K562 (cell line): ENCODE measurements at regions not wholly inside any gene's neighbourhood (a gene's known extent, or its start where the extent isn't known, plus 50 kb on each side); places are given as distances from the start of the nearest gene placed in this dataset.

Experiments used
- CBX3 ChIP-seq, 2 experiments: IDR thresholded peaks; 1 replicate in 1 of 2; 2 replicates in 1 of 2; pipeline ENCODE4 v1.6.1; 2012; ENCODE audit warnings: inconsistent platforms in 2 of 2, low read length in 2 of 2, borderline replicate concordance in 1 of 2, control low read depth in 1 of 2
- CC2D1A ChIP-seq: fragments of 450-650 bp; IDR thresholded peaks from 2 replicates; pipeline ENCODE4 v1.6.1; 2017; ENCODE audit warnings: mild to moderate bottlenecking
- DEAF1 ChIP-seq: fragments of 450-650 bp; formaldehyde crosslinking; IDR thresholded peaks from 2 replicates; pipeline ENCODE4 v1.4.0; 2020; ENCODE audit warnings: mild to moderate bottlenecking, moderate library complexity
- DPF2 ChIP-seq: fragments of 450-650 bp; IDR thresholded peaks from 2 replicates; pipeline ENCODE4 v1.6.1; 2016
- E2F1 ChIP-seq: sonication (generic); formaldehyde crosslinking; IDR thresholded peaks from 2 replicates; pipeline ENCODE4 v1.8.1; 2023; ENCODE audit warnings: mild to moderate bottlenecking, missing genetic modification reagents, moderate library complexity
- EP400 ChIP-seq: fragments of 450-650 bp; IDR thresholded peaks from 2 replicates; pipeline ENCODE4 v1.6.1; 2017; ENCODE audit warnings: antibody characterized with exemption, mild to moderate bottlenecking, moderate library complexity
- HNRNPL ChIP-seq: fragments of 200-400 bp; formaldehyde crosslinking; IDR thresholded peaks from 2 replicates; pipeline ENCODE4 v1.6.1; 2017; ENCODE audit warnings: low read depth, mild to moderate bottlenecking, low read length
- JUN ChIP-seq, 2 experiments: sonication (generic) in 1 of 2; formaldehyde crosslinking in 1 of 2; IDR thresholded peaks; 2 replicates each; pipeline versions ENCODE4 v1.6.1 to v1.8.0; 2012 to 2022; ENCODE audit warnings: borderline replicate concordance in 2 of 2, mild to moderate bottlenecking in 2 of 2, improper control_type of control experiment in 1 of 2, low read depth in 1 of 2, low read length in 1 of 2, missing genetic modification reagents in 1 of 2
- KLF6 ChIP-seq: fragments of 250-450 bp; sonication (Bioruptor Pico); IDR thresholded peaks from 2 replicates; pipeline ENCODE4 v1.4.0; 2020; ENCODE audit warnings: mild to moderate bottlenecking, moderate library complexity, borderline replicate concordance
- LCOR ChIP-seq: sonication (generic); formaldehyde crosslinking; IDR thresholded peaks from 2 replicates; pipeline ENCODE4 v1.8.0; 2022; ENCODE audit warnings: mild to moderate bottlenecking, missing genetic modification reagents
- MAZ ChIP-seq, 2 experiments: fragments of 450-650 bp in 1 of 2; sonication (generic) in 1 of 2; formaldehyde crosslinking; IDR thresholded peaks in 1 of 2; conservative IDR thresholded peaks in 1 of 2; 2 replicates each; pipeline versions ENCODE4 v1.4.0 to v1.5.0; 2020; ENCODE audit warnings: mild to moderate bottlenecking in 1 of 2, missing genetic modification reagents in 1 of 2
- NBN ChIP-seq: fragments of 450-650 bp; IDR thresholded peaks from 2 replicates; pipeline ENCODE4 v1.6.1; 2016; ENCODE audit warnings: low read depth, mild to moderate bottlenecking
- NRF1 ChIP-seq, 2 experiments: fragments of 450-650 bp; IDR thresholded peaks in 1 of 2; conservative IDR thresholded peaks in 1 of 2; 2 replicates each; pipeline ENCODE4 v1.6.1; 2014; ENCODE audit warnings: mild to moderate bottlenecking in 2 of 2
- RB1 ChIP-seq: fragments of 450-650 bp; IDR thresholded peaks from 2 replicates; pipeline ENCODE4 v1.6.1; 2017; ENCODE audit warnings: low read depth, mild to moderate bottlenecking
- SMAD4 ChIP-seq: fragments of 250-450 bp; sonication (Bioruptor Pico); conservative IDR thresholded peaks from 2 replicates; pipeline ENCODE4 v1.8.0; 2021; ENCODE audit warnings: inconsistent platforms, mild to moderate bottlenecking, moderate library complexity
- SMC3 ChIP-seq: conservative IDR thresholded peaks from 2 replicates; pipeline ENCODE4 v1.6.1; 2011; ENCODE audit warnings: low read depth, low read length, improper control_type of control experiment; ENCODE audit not compliant: insufficient read depth
- STAG1 ChIP-seq: sonication (generic); formaldehyde crosslinking; IDR thresholded peaks from 2 replicates; pipeline ENCODE4 v1.5.0; 2020; ENCODE audit warnings: missing genetic modification reagents, borderline replicate concordance
- TCF7 ChIP-seq: sonication (generic); IDR thresholded peaks from 2 replicates; pipeline ENCODE4 v1.6.1; 2016; ENCODE audit warnings: antibody characterized with exemption, borderline replicate concordance
- TFAP4 ChIP-seq: sonication (generic); formaldehyde crosslinking; IDR thresholded peaks from 2 replicates; pipeline ENCODE4 v1.8.0; 2022; ENCODE audit warnings: missing genetic modification reagents, mild to moderate bottlenecking, moderate library complexity, borderline replicate concordance
- YY1 ChIP-seq, 3 experiments: IDR thresholded peaks; 2 replicates each; pipeline ENCODE4 v1.6.1; 2011; ENCODE audit warnings: low read length in 2 of 3, mild to moderate bottlenecking in 2 of 3, moderate library complexity in 2 of 3, borderline replicate concordance in 1 of 3, control low read depth in 1 of 3, low read depth in 1 of 3; ENCODE audit not compliant: insufficient read depth in 3 of 3, insufficient replicate concordance in 2 of 3, control insufficient read depth in 1 of 3, insufficient read length in 1 of 3; ENCODE audit errors: extremely low read depth in 1 of 3
- ZBTB1 ChIP-seq: sonication (generic); formaldehyde crosslinking; IDR thresholded peaks from 2 replicates; pipeline ENCODE4 v1.8.1; 2023; ENCODE audit warnings: missing genetic modification reagents, low read depth, mild to moderate bottlenecking, borderline replicate concordance
- ZNF24 ChIP-seq: fragments of 450-650 bp; IDR thresholded peaks from 2 replicates; pipeline ENCODE4 v1.6.1; 2016
- ZNF282 ChIP-seq: sonication (generic); formaldehyde crosslinking; IDR thresholded peaks from 2 replicates; pipeline ENCODE4 v1.8.1; 2023; ENCODE audit warnings: missing genetic modification reagents

GRCh38 chr6:108782179-108783041 is 65.8 kb upstream of the ARMC2 start (continued):
- 0 out of 2 replicates have a peak, but pooled peaks have one; percentile 54 for TF ChIP-seq E2F1
- peak in 1 of 2 experiments; percentile 66; a peak in 1 of 3 replicates for TF ChIP-seq CBX3 (IDR thresholded peaks at IDR 0.05; ENCODE audit: borderline replicate concordance in 1 of 2, low read length in 2 of 2)
- TF ChIP-seq HNRNPL, result no peak
- peak; percentile 87 for TF ChIP-seq DEAF1 (CRISPR knock-in tag)
- TF ChIP-seq MAZ (CRISPR knock-in tag; conservative IDR thresholded peaks at IDR 0.05 in 1 of 2, IDR thresholded peaks at IDR 0.05 in 1 of 2), result peak in 1 of 2 experiments; percentile 27; a peak in 1 of 4 replicates
- TF ChIP-seq ZBTB1, result peak; percentile 32; the same call in 1 of the 2 replicates
- TF ChIP-seq TFAP4 (CRISPR knock-in tag), result peak; percentile 70
- TF ChIP-seq KLF6 (CRISPR knock-in tag), result no peak
- peak; percentile 80 for TF ChIP-seq SMC3
- peak; percentile 54; the same call in 1 of the 2 replicates for TF ChIP-seq STAG1 (CRISPR knock-in tag)
- TF ChIP-seq EP400, result peak; percentile 31; the same call in 1 of the 2 replicates
- peak; percentile 44; the same call in 1 of the 2 replicates for TF ChIP-seq SMAD4
- 0 out of 2 replicates have a peak, but pooled peaks have one; percentile 25 for TF ChIP-seq TCF7
- TF ChIP-seq DPF2, result peak; percentile 44; the same call in 1 of the 2 replicates
- TF ChIP-seq LCOR, result peak; percentile 89
- no peak for TF ChIP-seq NRF1 (conservative IDR thresholded peaks at IDR 0.05 in 1 of 2, IDR thresholded peaks at IDR 0.05 in 1 of 2)
- TF ChIP-seq RB1, result peak; percentile 63; the same call in 1 of the 2 replicates
- peak; percentile 26; the same call in 1 of the 2 replicates for TF ChIP-seq ZNF24
- TF ChIP-seq YY1 (IDR thresholded peaks at IDR 0.05; ENCODE audit: borderline replicate concordance in 1 of 3, control insufficient read depth in 1 of 3, extremely low read depth in 1 of 3, insufficient read depth in 3 of 3, insufficient read length in 1 of 3, insufficient replicate concordance in 2 of 3, low read depth in 1 of 3, low read length in 2 of 3), result peak in 1 of 3 experiments; percentile 15
- TF ChIP-seq JUN (IDR thresholded peaks at IDR 0.05; ENCODE audit: borderline replicate concordance, low read depth, low read length), result peak; percentile 51; the same call in 1 of the 2 replicates
- TF ChIP-seq JUN (CRISPR knock-in tag; IDR thresholded peaks at IDR 0.05; ENCODE audit: borderline replicate concordance), result no peak
- TF ChIP-seq ZNF282 (CRISPR knock-in tag), result no peak
- TF ChIP-seq NBN, result peak; percentile 54; the same call in 1 of the 2 replicates
- TF ChIP-seq CC2D1A, result peak; percentile 70; the same call in 1 of the 2 replicates
